ENCODE measurements at regions not wholly inside any gene's neighbourhood (a gene's known extent, or its start where the extent isn't known, plus 50 kb on each side); places are given as distances from the start of the nearest gene placed in this dataset.
"Not testable (repeated sequence)": the region's sequence is repeated elsewhere in the genome, so short reads cannot be mapped to it uniquely, and the experiment has no call there.

- H3K4me3 ChIP-seq (ENCODE audit: low read length): no peak overlapping the region
- no peak for TF ChIP-seq CTCF (conservative IDR thresholded peaks at IDR 0.05; ENCODE audit: low read depth, low read length)
- no peak for DNase-seq (ENCODE audit: low read depth)
Observed at GRCh38 chr18:1849386-1849785, 721.9 kb downstream of the METTL4 start.

- not testable (repeated sequence) for DNase-seq (ENCODE audit: low read depth); H3K4me3 ChIP-seq (ENCODE audit: low read length)
Observed at GRCh38 chr18:1857281-1857680, 714.0 kb downstream of the METTL4 start.

- no peak for DNase-seq (ENCODE audit: low read depth)
- no peak overlapping the region for H3K4me3 ChIP-seq (ENCODE audit: low read length)
- TF ChIP-seq CTCF (conservative IDR thresholded peaks at IDR 0.05; ENCODE audit: low read depth, low read length): no peak
Observed at GRCh38 chr18:1861473-1861872, 709.8 kb downstream of the METTL4 start.

GRCh38 chr18:1865869-1866268, 705.4 kb downstream of the METTL4 start:
- no peak for TF ChIP-seq CTCF (conservative IDR thresholded peaks at IDR 0.05; ENCODE audit: low read depth, low read length)
- no peak overlapping the region for H3K4me3 ChIP-seq (ENCODE audit: low read length)
- DNase-seq (ENCODE audit: low read depth): no peak

GRCh38 chr18:1872274-1872673, 699.0 kb downstream of the METTL4 start:
- no peak for DNase-seq (ENCODE audit: low read depth)
- no peak overlapping the region for H3K4me3 ChIP-seq (ENCODE audit: low read length)
- no peak for TF ChIP-seq CTCF (conservative IDR thresholded peaks at IDR 0.05; ENCODE audit: low read depth, low read length)

- no peak overlapping the region for H3K4me3 ChIP-seq (ENCODE audit: low read length)
- no peak for TF ChIP-seq CTCF (conservative IDR thresholded peaks at IDR 0.05; ENCODE audit: low read depth, low read length)
- DNase-seq (ENCODE audit: low read depth): no peak
Observed at GRCh38 chr18:1875219-1875618, 696.1 kb downstream of the METTL4 start.

GRCh38 chr18:1884623-1885022, 686.7 kb downstream of the METTL4 start:
- H3K4me3 ChIP-seq (ENCODE audit: low read length): no peak overlapping the region
- DNase-seq (ENCODE audit: low read depth): no peak
- no peak for TF ChIP-seq CTCF (conservative IDR thresholded peaks at IDR 0.05; ENCODE audit: low read depth, low read length)

GRCh38 chr18:1891641-1892040, 679.7 kb downstream of the METTL4 start:
- no peak overlapping the region for H3K4me3 ChIP-seq (ENCODE audit: low read length)
- DNase-seq (ENCODE audit: low read depth): no peak
- TF ChIP-seq CTCF (conservative IDR thresholded peaks at IDR 0.05; ENCODE audit: low read depth, low read length): no peak

Measured in retinal pigment epithelial cell (primary cell).